Osteocyte (in vitro differentiated cells): ENCODE measurements at regions not wholly inside any gene's neighbourhood (a gene's known extent, or its start where the extent isn't known, plus 50 kb on each side); places are given as distances from the start of the nearest gene placed in this dataset.
A peak's percentile ranks its signal among the peaks of the same experiment; 100 is the strongest.

Source experiments
- DNase-seq: peaks from one replicate; pipeline ENCODE4 v3.0.0; 2021; ENCODE audit warnings: mixed read lengths; ENCODE audit not compliant: unreplicated experiment; ENCODE audit errors: extremely low spot score
- H3K27ac Mint-ChIP-seq: one replicate; pipeline ENCODE4 v1.8.0; 2021; ENCODE audit warnings: mild to moderate bottlenecking, mixed read lengths; ENCODE audit not compliant: unreplicated experiment
- H3K27me3 Mint-ChIP-seq: one replicate; pipeline ENCODE4 v1.8.0; 2021; ENCODE audit warnings: mixed read lengths; ENCODE audit not compliant: unreplicated experiment
- H3K36me3 Mint-ChIP-seq: one replicate; pipeline ENCODE4 v1.8.0; 2021; ENCODE audit warnings: mixed read lengths; ENCODE audit not compliant: unreplicated experiment
- H3K4me1 Mint-ChIP-seq: one replicate; pipeline ENCODE4 v1.8.0; 2021; ENCODE audit warnings: mixed read lengths; ENCODE audit not compliant: unreplicated experiment
- H3K4me3 Mint-ChIP-seq: one replicate; pipeline ENCODE4 v1.8.0; 2021; ENCODE audit warnings: mild to moderate bottlenecking, moderate library complexity, mixed read lengths; ENCODE audit not compliant: unreplicated experiment
- H3K9me3 Mint-ChIP-seq: one replicate; pipeline ENCODE4 v1.8.0; 2021; ENCODE audit warnings: mixed read lengths; ENCODE audit not compliant: unreplicated experiment
- CTCF ChIP-seq: fragments of 200-600 bp; sonication (generic); IDR thresholded peaks from 2 replicates; pipeline ENCODE4 v1.5.0; 2021; ENCODE audit warnings: antibody characterized with exemption, mild to moderate bottlenecking, moderate library complexity

GRCh38 chr2:234593636-234594035, 96.8 kb upstream of the ARL4C start:
- no peak for TF ChIP-seq CTCF
- peaks cover 17% of the 10 kb centered on the region for H3K4me1 Mint-ChIP-seq
- H3K27me3 Mint-ChIP-seq: no peaks in the 10 kb centered on the region
- no peaks in the 10 kb centered on the region for H3K36me3 Mint-ChIP-seq
- no peak overlapping the region for H3K27ac Mint-ChIP-seq
- DNase-seq: peak; percentile 69
- no peaks in the 10 kb centered on the region for H3K9me3 Mint-ChIP-seq
- H3K4me3 Mint-ChIP-seq: no peak overlapping the region

- TF ChIP-seq CTCF: no peak
- no peak overlapping the region for H3K27ac Mint-ChIP-seq
- H3K36me3 Mint-ChIP-seq: no peaks in the 10 kb centered on the region
- H3K4me3 Mint-ChIP-seq: no peak overlapping the region
- H3K9me3 Mint-ChIP-seq: no peaks in the 10 kb centered on the region
- H3K27me3 Mint-ChIP-seq: no peaks in the 10 kb centered on the region
- peak; percentile 56 for DNase-seq
- peaks cover 25% of the 10 kb centered on the region for H3K4me1 Mint-ChIP-seq
Measured at GRCh38 chr2:234592541-234592940, 95.7 kb upstream of the ARL4C start.

- TF ChIP-seq CTCF: no peak
- H3K9me3 Mint-ChIP-seq: no peaks in the 10 kb centered on the region
- no peak overlapping the region for H3K4me3 Mint-ChIP-seq
- DNase-seq: no peak
- H3K4me1 Mint-ChIP-seq: peaks cover 35% of the 10 kb centered on the region
- H3K36me3 Mint-ChIP-seq: no peaks in the 10 kb centered on the region
- no peak overlapping the region for H3K27ac Mint-ChIP-seq
- H3K27me3 Mint-ChIP-seq: no peaks in the 10 kb centered on the region
Measured at GRCh38 chr2:234590076-234590475, 93.2 kb upstream of the ARL4C start.

GRCh38 chr2:234588054-234588430, 91.2 kb upstream of the ARL4C start:
- TF ChIP-seq CTCF: no peak
- Mint-ChIP-seq H3K4me1 (peaks cover 23% of the 10 kb centered on the region), H3K27me3 (no peaks in the 10 kb centered on the region), H3K27ac (peak overlapping the region; percentile 72), H3K9me3 (no peaks in the 10 kb centered on the region), H3K4me3 (no peak overlapping the region), H3K36me3 (no peaks in the 10 kb centered on the region)
- no peak for DNase-seq

DNA sequence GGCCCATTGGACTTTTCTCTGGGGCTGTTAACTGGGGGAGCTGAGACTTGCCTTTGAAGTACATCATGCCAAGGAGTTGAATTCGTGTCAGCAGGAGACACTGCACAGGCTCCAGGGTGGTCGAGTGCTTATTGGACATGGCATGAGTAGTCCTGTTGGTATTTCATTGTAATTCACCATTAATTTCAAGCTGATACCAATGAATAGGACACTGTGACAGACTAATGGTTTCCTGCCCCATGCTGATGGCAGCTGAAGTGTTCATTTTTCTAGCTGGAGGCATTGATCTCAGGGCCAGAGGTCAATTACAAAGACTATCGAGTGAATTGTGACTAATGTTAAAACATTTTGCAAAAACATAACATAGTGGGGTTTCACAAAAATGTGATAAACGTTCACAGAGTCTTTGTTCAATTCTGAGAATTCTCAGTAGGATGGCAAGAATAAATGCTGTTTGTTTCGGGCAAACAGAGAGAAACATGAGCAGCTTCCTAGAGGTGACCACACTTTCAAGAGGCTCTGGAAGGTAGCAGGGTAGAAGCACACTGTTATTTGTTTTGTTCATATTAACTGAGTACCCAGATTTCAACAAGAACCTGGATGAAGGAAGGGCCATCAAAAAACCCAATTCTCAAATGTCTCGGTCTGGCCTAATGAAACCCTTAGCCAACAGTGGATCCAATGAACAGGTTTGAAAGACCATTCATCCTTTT, 90.6 kb upstream of the ARL4C start:
- H3K4me1 Mint-ChIP-seq: peaks cover 22% of the 10 kb centered on the region
- peak overlapping the region; percentile 53 for H3K27ac Mint-ChIP-seq
- no peak for DNase-seq
- no peak overlapping the region for H3K4me3 Mint-ChIP-seq
- no peaks in the 10 kb centered on the region for H3K36me3 Mint-ChIP-seq
- TF ChIP-seq CTCF: no peak
- H3K27me3 Mint-ChIP-seq: no peaks in the 10 kb centered on the region
- no peaks in the 10 kb centered on the region for H3K9me3 Mint-ChIP-seq
